ENCODE measurements at regions not wholly inside any gene's neighbourhood (a gene's known extent, or its start where the extent isn't known, plus 50 kb on each side); places are given as distances from the start of the nearest gene placed in this dataset.

GRCh38 chr6:166106076-166106686 is 61.5 kb downstream of the TBXT start:
- peak; percentile 61 for DNase-seq

- no peak for DNase-seq
These were observed 62.1 kb downstream of the TBXT start for GRCh38 chr6:166105341-166106075.

DNA sequence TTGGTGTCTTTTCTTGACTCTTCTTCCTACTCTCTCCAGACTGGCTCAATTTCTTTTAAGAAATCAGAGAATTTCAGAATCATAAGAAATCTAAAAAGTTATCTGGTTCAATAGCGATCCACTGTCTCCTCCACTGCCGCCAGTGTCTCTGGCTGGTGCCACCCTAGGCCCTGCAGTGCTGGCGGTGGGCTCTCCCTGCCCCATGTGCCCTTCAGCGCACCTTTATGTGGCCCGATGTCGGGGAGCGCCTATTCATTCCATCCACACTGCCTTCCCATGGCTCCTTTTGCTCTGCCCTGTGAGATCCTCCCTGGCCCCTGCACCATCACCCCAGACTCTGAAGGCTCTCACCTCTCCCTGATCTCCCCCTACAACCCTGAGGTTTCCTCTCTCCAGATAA is 62.8 kb downstream of the TBXT start:
- DNase-seq: no peak

DNA sequence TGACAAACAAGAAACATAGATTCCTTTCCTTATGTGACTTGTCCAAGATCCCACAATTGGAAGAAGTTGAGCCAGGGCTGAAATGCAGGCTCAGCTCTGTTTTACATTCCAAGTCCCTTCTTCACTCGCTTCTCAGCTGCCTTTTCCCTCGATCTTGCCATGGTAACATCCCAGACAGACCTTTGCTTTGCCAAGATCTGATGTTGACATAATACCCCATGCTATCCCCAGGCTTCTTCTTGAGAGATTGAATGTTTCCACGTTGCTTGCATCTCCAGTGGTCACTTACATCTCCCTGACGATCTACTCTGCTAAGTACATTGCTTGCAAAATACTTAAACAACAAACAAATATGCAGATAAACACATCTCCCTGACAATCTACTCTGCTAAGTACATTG is 63.5 kb downstream of the TBXT start:
- DNase-seq: peak; percentile 59

DNA sequence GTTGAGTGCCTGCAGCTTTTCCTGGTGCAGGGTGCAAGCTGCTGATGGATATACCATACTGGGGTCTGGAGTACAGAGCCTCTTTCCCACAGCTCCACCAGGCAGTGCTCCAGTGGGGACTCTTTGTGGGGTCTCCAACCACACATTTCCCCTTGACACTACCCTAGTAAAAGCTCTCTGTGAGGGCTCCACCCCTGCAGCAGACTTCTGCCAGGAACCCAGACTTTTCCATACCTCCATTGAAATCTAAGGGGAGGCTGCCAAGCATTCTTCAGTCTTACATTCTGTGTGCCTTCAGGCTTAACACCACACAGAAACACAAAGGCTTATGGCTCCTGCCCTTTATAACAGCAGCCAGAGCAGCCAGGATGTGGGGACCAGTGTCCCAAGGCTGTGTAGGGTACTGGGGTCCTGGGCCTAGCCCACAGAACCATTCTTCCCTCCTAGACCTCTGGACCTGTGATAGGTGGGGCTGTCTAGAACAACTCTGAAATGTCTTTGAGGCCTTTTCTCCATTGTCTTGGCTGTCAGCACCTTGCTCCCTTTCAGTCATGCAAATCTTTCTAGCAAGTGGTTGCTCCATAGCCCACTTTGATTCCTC is 65.7 kb downstream of the TBXT start:
- DNase-seq: no peak

GRCh38 chr6:166097914-166098522 is 69.6 kb downstream of the TBXT start:
- DNase-seq: peak; percentile 74

- no peak for DNase-seq
These were observed 79.8 kb downstream of the TBXT start for GRCh38 chr6:166087852-166088251.

- no peak for DNase-seq
These were observed 80.4 kb downstream of the TBXT start for GRCh38 chr6:166087246-166087645.

GRCh38 chr6:166085500-166085899 is 82.2 kb downstream of the TBXT start:
- no peak for DNase-seq

GRCh38 chr6:166084951-166085350 is 82.7 kb downstream of the TBXT start:
- no peak for DNase-seq

DNA sequence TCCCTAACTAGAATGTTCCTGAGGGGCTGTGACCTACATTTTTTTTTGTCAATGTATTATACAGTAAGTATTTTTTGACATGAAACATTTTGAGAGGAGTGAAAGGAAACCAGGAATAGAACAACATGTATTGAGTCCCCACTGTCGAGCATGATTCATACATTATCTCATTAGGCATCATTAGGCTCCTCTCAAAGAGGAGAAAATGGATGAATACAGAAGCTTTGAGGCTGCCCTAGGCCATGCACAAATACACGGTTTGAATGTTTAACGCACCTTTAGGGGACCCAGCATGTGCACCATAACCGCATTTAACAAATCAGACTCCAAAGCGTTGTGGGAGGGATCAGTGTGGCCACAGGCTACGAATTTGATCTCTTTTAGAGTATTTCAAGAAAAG is 87.8 kb downstream of the TBXT start:
- DNase-seq: no peak

- peak; percentile 99 for DNase-seq
These were observed 89.4 kb downstream of the TBXT start for GRCh38 chr6:166078294-166078693.

- DNase-seq: no peak
These were observed 91.0 kb downstream of the TBXT start for GRCh38 chr6:166076625-166077024.

GRCh38 chr6:166075925-166076324 is 91.7 kb downstream of the TBXT start:
- DNase-seq: no peak

DNA sequence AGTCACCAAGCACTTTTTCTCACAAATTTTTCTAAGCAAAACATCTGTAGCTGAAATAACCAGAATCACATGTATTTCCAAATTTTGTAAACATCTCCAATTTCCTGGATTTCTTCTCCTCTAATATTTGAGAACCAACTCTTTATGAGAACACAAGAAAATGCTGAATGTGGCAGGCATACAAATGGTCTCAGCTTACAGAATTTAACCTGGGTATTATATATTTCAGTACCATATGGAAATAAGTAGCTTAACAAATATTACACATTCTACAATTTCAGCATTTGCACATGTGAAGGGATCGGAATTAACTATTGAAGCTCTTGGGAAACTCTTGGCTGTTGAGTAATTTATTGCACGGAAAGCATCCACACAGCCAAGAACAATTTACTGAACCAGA is 92.5 kb downstream of the TBXT start:
- DNase-seq: no peak

DNA sequence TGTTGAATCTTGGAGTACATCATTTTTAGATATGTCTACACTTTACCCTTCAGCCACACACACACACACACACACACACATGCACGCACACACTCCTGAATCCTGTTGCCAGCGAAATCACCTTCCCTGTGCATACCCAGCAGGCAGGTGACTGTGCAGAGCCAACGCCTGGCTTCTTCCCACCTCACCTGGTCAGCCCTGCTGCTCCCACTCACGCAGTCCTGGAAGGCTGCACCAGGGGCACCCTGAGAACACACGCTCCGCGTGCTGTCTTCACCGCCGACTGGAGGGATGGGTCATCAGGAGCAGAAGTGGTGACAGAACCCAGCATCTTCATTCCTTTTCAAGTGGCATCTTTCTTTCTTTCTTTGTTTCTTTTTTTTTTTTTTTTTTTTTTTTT is 94.6 kb downstream of the TBXT start:
- no peak for DNase-seq

GRCh38 chr6:166068768-166069167 is 98.9 kb downstream of the TBXT start:
- no peak for DNase-seq

DNA sequence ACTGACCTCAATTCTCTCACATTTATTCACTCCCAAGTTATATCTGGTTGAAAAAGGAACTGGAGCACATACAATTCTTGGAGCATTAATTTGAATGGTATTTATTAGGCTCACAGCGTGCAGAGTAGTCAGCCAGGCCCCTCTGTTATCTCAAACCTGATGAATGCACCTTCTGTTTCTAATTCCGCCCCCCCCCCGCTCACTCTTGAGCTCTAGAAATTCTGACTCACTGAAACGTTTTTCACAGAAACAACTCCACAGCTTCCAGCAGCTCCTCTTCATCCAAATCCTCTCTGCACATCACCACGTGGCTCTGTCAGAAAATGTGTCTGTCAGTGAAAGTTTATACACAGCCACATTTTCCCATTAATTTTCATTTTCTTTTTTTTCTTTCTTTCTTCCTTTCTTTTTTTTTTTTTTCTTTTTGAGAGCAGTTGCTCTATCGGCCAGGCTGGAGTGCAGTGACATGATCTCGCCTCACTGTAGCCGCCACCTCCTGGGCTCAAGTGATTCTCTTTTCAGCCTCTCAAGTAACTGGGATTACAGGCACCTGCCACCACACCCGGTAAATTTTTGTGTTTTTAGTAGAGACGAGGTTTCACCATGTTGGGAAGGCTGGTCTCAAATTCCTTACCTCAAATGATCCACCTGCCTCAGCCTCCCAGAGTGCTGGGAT is 109.4 kb downstream of the TBXT start:
- DNase-seq: no peak

DNA sequence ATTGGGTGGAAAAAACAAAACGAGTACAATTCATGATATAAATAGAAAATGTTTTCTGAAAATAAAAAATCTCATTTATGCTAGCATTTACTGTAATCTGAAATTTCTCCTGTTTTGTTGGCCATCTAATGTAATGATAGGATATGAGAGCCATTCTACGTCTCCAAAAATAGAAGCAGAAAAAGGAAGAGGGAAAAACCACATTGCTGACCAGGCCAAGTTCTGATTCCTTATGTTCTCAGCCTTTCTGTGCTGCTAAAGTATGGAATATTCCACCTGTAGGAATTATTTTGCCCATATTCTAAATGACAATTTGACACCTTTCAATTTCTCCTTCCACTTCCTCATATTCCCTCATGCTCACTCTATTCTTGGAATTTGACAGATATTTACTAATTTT is 110.2 kb downstream of the TBXT start:
- DNase-seq: no peak

DNA sequence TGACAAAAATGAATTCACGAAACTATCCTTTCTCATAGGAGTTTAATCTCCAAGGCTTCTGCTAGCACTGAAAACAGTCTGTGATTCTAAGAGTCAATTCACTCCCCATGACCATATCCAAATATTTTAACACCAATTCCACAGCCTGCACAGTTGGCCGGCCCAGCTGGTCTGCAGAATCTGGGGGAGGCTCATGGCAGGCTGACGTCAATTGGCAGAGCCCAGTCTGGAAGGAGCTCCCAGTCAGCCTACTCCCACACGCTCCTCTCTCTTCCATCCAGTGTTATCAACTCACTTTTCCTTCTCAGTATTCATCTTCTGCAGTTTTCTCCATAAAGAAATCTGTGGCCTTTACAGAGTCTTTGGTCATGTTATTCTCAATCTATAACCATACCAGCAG is 111.0 kb downstream of the TBXT start:
- no peak for DNase-seq

DNA sequence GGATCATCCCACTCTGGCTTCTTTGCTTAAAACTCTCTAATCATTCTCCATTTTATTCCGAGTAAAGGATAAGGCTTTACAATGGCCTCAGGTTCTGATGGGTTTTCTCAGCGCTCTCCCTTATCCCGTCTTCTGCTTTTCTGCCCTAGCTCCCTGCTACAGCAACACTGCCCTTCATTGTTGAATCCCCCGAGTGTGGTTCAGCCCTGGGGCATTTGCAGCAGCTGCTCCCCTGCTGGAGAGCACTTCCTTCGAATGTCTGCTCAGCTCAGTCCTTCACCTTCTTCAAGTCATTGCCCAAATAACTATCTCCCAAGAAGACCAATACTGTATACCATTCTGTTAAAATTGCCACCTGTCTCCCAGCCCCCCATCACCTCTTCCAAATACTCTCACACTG is 111.8 kb downstream of the TBXT start:
- DNase-seq: no peak

- no peak for DNase-seq
These were observed 114.8 kb downstream of the TBXT start for GRCh38 chr6:166052837-166053236.

DNA sequence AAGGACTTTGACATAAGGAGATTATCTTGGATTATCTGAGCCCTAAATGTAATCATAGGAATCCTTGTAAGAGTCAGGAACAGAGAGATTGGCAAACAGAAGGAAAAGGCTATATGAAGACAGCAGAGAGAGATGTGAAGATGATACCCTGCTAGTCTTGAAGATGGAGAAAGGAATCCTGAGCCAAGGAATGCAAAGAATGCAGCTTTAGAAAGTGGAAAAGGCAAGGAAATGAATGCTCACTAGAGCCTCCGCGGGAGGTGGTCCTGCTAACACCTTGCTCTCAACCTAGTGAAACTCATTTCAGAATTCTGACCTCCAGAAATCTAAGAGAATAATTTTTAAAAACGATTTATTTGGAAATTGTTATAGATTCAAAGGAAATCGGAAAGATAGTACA is 117.1 kb downstream of the TBXT start:
- peak; percentile 15 for DNase-seq

Measured in fibroblast of skin of scalp (primary cell).